AG04450 (cell line): ENCODE measurements at regions not wholly inside any gene's neighbourhood (a gene's known extent, or its start where the extent isn't known, plus 50 kb on each side); places are given as distances from the start of the nearest gene placed in this dataset.
A peak's percentile ranks its signal among the peaks of the same experiment; 100 is the strongest.

ENCODE experiments used
- CTCF ChIA-PET: fragments of 300-600, 350-600 bp; formaldehyde crosslinking; extraction: SDS; loops from one replicate; lab custom pipeline; 2022; ENCODE audit warnings: antibody characterized with exemption, inconsistent platforms; lab: Charles Lee
- POLR2A ChIA-PET: fragments of 350-600 bp; formaldehyde crosslinking; extraction: SDS; loops from one replicate; lab custom pipeline; 2021; ENCODE audit warnings: antibody characterized with exemption, inconsistent platforms; lab: Yijun Ruan, JAX
- DNase-seq: peaks from one replicate; pipeline ENCODE4 v3.0.0-alpha.2; 2011; ENCODE audit warnings: low read depth, low spot score
- H3K27ac ChIP-seq: one replicate; pipeline ENCODE4 v1.5.1; 2012; ENCODE audit warnings: low read depth, low read length, control low read depth
- H3K27me3 ChIP-seq: one replicate; pipeline ENCODE4 v1.6.0; 2012; ENCODE audit warnings: low read length; ENCODE audit not compliant: control insufficient read depth, insufficient read depth
- H3K4me3 ChIP-seq: 2 replicates; pipeline ENCODE4 v1.5.1; 2011; ENCODE audit warnings: mild to moderate bottlenecking, low read depth, low read length, control low read depth
- H3K9me3 ChIP-seq: 2 replicates; pipeline ENCODE4 v1.5.1; 2012; ENCODE audit warnings: low read length; ENCODE audit not compliant: control insufficient read depth, insufficient read depth
- TF ChIP-seq, protein P1 (sequence below): IDR thresholded peaks from 2 replicates; pipeline ENCODE4 v1.5.1; 2011; ENCODE audit warnings: low read depth, low read length, control low read depth, inconsistent platforms

DNA sequence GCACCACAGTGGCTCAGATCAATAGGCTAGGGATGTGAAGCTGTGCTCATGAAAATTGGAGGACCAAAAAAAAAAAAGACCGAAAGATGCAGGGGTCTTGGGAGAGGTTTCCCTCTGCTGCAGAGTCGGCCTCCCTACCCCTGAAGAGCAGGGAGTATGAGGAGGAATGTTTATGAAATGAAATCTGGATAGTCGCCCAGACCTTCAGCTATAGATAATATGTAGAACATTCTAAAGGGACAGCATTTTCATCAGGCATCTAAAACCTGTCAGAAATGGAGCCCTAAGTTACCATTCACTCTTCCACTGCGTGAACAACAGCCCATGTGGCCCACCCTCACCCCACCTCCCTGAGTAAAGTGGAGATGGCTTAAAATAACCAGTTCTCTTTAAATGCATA, 122.9 kb downstream of the TMEM174 start:
- no peak overlapping the region for H3K4me3 ChIP-seq
- ChIA-PET POLR2A (no interaction called here), CTCF (no interaction called here)
- peaks cover 4% of the 10 kb centered on the region; the same call in 1 of the 2 replicates for H3K9me3 ChIP-seq
- H3K27me3 ChIP-seq, result no peaks in the 10 kb centered on the region
- no peak for DNase-seq
- H3K27ac ChIP-seq, result no peak overlapping the region
- TF ChIP-seq, protein P1, sequence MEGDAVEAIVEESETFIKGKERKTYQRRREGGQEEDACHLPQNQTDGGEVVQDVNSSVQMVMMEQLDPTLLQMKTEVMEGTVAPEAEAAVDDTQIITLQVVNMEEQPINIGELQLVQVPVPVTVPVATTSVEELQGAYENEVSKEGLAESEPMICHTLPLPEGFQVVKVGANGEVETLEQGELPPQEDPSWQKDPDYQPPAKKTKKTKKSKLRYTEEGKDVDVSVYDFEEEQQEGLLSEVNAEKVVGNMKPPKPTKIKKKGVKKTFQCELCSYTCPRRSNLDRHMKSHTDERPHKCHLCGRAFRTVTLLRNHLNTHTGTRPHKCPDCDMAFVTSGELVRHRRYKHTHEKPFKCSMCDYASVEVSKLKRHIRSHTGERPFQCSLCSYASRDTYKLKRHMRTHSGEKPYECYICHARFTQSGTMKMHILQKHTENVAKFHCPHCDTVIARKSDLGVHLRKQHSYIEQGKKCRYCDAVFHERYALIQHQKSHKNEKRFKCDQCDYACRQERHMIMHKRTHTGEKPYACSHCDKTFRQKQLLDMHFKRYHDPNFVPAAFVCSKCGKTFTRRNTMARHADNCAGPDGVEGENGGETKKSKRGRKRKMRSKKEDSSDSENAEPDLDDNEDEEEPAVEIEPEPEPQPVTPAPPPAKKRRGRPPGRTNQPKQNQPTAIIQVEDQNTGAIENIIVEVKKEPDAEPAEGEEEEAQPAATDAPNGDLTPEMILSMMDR, result no peak

GRCh38 chr5:73295447-73295846, 122.5 kb downstream of the TMEM174 start:
- Histone ChIP-seq H3K9me3 (no peaks in the 10 kb centered on the region; the same call in 1 of the 2 replicates), H3K4me3 (no peak overlapping the region), H3K27ac (no peak overlapping the region), H3K27me3 (no peaks in the 10 kb centered on the region)
- CTCF ChIA-PET, result interaction anchor here (0.9 to 2.0 kb wide), 4 partner anchors 70 to 159 kb away, joined by 3 to 6 read pairs (median 3); no protein-coding TSS in a partner anchor
- TF ChIP-seq, protein P1, result peak; percentile 16; the same call in 1 of the 2 replicates
- no peak for DNase-seq
- POLR2A ChIA-PET, result no interaction called here

- TF ChIP-seq, protein P1, result no peak
- Histone ChIP-seq H3K27ac (no peak overlapping the region), H3K4me3 (no peak overlapping the region), H3K9me3 (no peaks in the 10 kb centered on the region; the same call in 1 of the 2 replicates), H3K27me3 (no peaks in the 10 kb centered on the region)
- CTCF ChIA-PET, result interaction anchor here (1.3 kb wide), 1 partner anchor 19 kb away, joined by 3 read pairs; no protein-coding TSS in a partner anchor
- DNase-seq, result no peak
- POLR2A ChIA-PET, result no interaction called here
These were observed 119.9 kb downstream of the TMEM174 start for GRCh38 chr5:73292816-73293459.

DNA sequence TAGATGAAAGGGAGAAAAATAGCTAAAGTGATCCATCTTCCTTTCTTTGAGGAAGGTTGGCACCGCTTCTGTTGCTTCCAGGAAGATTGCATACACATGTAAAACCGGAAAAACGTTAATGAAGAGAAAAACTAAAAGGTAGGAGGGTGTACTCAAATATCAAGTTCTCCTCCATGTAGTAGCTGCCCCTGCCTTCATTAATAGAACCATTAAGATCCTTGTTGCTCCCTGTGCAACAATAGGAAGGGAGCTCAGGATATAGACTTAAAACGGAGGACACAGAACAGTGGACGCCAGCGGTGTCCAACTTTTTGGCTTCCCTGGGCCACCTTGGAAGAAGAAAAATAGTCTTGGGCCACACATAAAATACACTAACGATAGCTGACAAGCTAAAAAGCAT, 118.9 kb downstream of the TMEM174 start:
- POLR2A ChIA-PET, result no interaction called here
- TF ChIP-seq, protein P1, result no peak
- no peak overlapping the region for H3K27ac ChIP-seq

DNA sequence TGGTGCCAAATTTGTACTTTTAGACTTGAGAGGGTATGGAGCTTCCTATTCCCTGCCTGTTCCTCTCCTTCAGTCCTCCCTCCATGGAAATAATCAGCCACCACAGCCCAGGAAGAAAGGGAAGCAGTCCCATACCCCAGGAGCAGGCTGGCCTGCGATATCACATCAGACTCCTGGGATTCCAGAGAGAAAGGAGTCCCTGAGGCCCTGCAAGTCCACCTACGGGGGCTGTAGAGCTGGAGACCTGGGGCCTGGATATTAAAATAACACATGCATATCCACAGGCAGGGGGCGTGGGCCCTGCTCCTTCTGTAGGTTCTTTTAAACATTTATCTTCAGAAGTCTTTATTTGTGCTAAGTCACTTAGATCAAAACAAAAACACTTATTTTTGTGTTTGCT, 117.2 kb downstream of the TMEM174 start:
- H3K9me3 ChIP-seq, result no peaks in the 10 kb centered on the region
- no peak overlapping the region for H3K4me3 ChIP-seq
- ChIA-PET CTCF (interaction anchor here (0.8 to 1.2 kb wide), 2 partner anchors 10 to 23 kb away, joined by 3 read pairs; no protein-coding TSS in a partner anchor), POLR2A (no interaction called here)
- no peaks in the 10 kb centered on the region for H3K27me3 ChIP-seq
- TF ChIP-seq, protein P1, result peak; percentile 20; the same call in 1 of the 2 replicates
- H3K27ac ChIP-seq, result no peak overlapping the region
- no peak for DNase-seq

More for the DNA sequence above, 118.9 kb downstream of the TMEM174 start:
- no peak for DNase-seq
- CTCF ChIA-PET, result interaction anchor here (1.2 to 1.3 kb wide), 2 partner anchors 20 to 76 kb away, joined by 3 to 5 read pairs; no protein-coding TSS in a partner anchor
- H3K9me3 ChIP-seq, result no peaks in the 10 kb centered on the region
- H3K27me3 ChIP-seq, result no peaks in the 10 kb centered on the region
- no peak overlapping the region for H3K4me3 ChIP-seq
